ENCODE measurements at regions not wholly inside any gene's neighbourhood (a gene's known extent, or its start where the extent isn't known, plus 50 kb on each side); places are given as distances from the start of the nearest gene placed in this dataset.

- TF ChIP-seq CTCF (conservative IDR thresholded peaks at IDR 0.05; ENCODE audit: low read depth, low read length) (no peak), EZH2 (IDR thresholded peaks at IDR 0.05; ENCODE audit: borderline replicate concordance, low read depth, low read length, poor library complexity, severe bottlenecking) (no peak)
Observed at GRCh38 chr9:89813482-89813881, 208.7 kb downstream of the GADD45G start.
